Thymus (tissue), 11 donors: ENCODE measurements at regions not wholly inside any gene's neighbourhood (a gene's known extent, or its start where the extent isn't known, plus 50 kb on each side); places are given as distances from the start of the nearest gene placed in this dataset.

Experiments used
- DNase-seq, 9 donors: peaks; one replicate each; pipeline ENCODE4 v3.0.0-alpha.2; 2013; ENCODE audit warnings: low spot score in 9 of 9, low read depth in 6 of 9, missing footprints in 1 of 9
- H3K27ac ChIP-seq, 2 donors: one replicate each; pipeline ENCODE4 v1.5.1; 2013; ENCODE audit warnings: control low read depth in 1 of 2, low read depth in 1 of 2, low read length in 1 of 2, mild to moderate bottlenecking in 1 of 2, moderate library complexity in 1 of 2
- H3K27me3 ChIP-seq, 2 donors: one replicate each; pipeline ENCODE4 v1.5.1; 2013; ENCODE audit warnings: low read length in 1 of 2; ENCODE audit not compliant: control insufficient read depth in 2 of 2, insufficient read depth in 1 of 2
- H3K36me3 ChIP-seq, 2 donors: one replicate each; pipeline ENCODE4 v1.5.1; 2013; ENCODE audit warnings: low read length in 1 of 2, mild to moderate bottlenecking in 1 of 2, moderate library complexity in 1 of 2; ENCODE audit not compliant: control insufficient read depth in 2 of 2, insufficient read depth in 2 of 2
- H3K4me1 ChIP-seq, 2 donors: one replicate each; pipeline ENCODE4 v1.5.1; 2013; ENCODE audit warnings: low read length in 2 of 2; ENCODE audit not compliant: control insufficient read depth in 2 of 2, insufficient read depth in 2 of 2
- H3K4me3 ChIP-seq, 2 donors: one replicate each; pipeline ENCODE4 v1.5.1; 2013; ENCODE audit warnings: low read length in 2 of 2, control low read depth in 1 of 2, mild to moderate bottlenecking in 1 of 2
- H3K9me3 ChIP-seq, 2 donors: one replicate each; pipeline ENCODE4 v1.5.1; 2013; ENCODE audit warnings: low read length in 1 of 2, mild to moderate bottlenecking in 1 of 2; ENCODE audit not compliant: control insufficient read depth in 2 of 2, insufficient read depth in 1 of 2
- WGBS: extraction: QIAGEN DNeasy Blood & Tissue Kit; methylation state at CpG from one replicate; pipeline ENCODE4 v1.1.7; 2013; 5-methylcytosine and 5-hydroxymethylcytosine counted together
- donor health status: healthy.

- DNase-seq: no peak
- Histone ChIP-seq H3K4me3 (no peak overlapping the region), H3K4me1 (no peaks in the 10 kb centered on the region), H3K36me3 (no peaks in the 10 kb centered on the region), H3K27ac (no peak overlapping the region), H3K9me3 (no peaks in the 10 kb centered on the region), H3K27me3 (no peaks in the 10 kb centered on the region)
- WGBS: 46% methylated on average over 1 of the region's 1 CpG
These were observed 101.9 kb downstream of the DIRAS2 start for GRCh38 chr9:90540734-90541133.

DNA sequence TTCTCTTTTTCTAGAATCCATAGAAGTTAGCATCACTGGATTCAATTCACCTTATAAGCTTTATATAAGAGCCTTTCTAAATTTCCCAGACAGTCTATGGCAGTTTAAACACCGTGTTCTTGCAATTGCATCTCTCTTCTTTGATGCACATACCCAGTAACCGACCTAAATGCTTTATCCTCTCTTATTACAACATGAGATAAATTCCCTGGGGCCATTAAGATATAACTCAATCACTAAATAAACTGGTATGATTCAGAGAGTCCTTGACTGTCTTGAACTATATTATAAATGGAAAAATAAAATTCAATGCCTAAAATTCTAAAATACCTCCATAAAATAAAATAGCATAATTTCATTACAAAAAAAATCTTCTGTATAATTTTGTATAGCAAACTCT lies 98.1 kb downstream of the DIRAS2 start:
- no peak for DNase-seq
- WGBS: 94% methylated on average over 2 of the region's 2 CpGs

DNA sequence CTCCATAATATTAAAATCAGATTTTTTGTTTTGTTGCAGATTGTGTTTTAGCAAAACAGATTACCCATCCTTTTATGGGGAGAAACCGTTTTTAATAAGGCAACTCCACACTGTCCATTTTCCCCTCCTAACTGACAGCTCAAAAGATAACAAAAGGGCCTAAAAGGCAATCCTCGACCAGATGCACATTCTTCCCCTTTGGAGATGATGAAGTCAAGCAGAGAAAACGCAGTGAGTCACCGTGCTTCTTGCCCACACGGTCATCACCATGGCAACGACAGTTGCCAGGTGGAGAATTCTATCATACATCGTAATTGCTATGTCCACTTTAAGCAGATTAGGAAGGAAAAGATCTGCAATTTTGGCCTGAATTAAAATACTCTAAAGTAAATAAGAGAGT lies 96.4 kb downstream of the DIRAS2 start:
- Histone ChIP-seq H3K27ac (no peak overlapping the region), H3K27me3 (no peaks in the 10 kb centered on the region), H3K9me3 (no peaks in the 10 kb centered on the region), H3K4me1 (no peaks in the 10 kb centered on the region), H3K4me3 (no peak overlapping the region), H3K36me3 (no peaks in the 10 kb centered on the region)
- WGBS: 85% methylated on average over 7 of the region's 7 CpGs
- no peak for DNase-seq

More for the DNA sequence above, 98.1 kb downstream of the DIRAS2 start:
- Histone ChIP-seq H3K4me3 (no peak overlapping the region), H3K27ac (no peak overlapping the region), H3K36me3 (no peaks in the 10 kb centered on the region), H3K9me3 (no peaks in the 10 kb centered on the region), H3K27me3 (no peaks in the 10 kb centered on the region), H3K4me1 (no peaks in the 10 kb centered on the region)

- Histone ChIP-seq H3K27me3 (no peaks in the 10 kb centered on the region), H3K27ac (no peak overlapping the region), H3K4me3 (no peak overlapping the region), H3K4me1 (no peaks in the 10 kb centered on the region), H3K36me3 (no peaks in the 10 kb centered on the region), H3K9me3 (no peaks in the 10 kb centered on the region)
- no peak for DNase-seq
- 96% methylated on average over 2 of the region's 2 CpGs for WGBS
These were observed 94.7 kb downstream of the DIRAS2 start for GRCh38 chr9:90547896-90548295.

GRCh38 chr9:90552317-90552716 lies 90.3 kb downstream of the DIRAS2 start:
- DNase-seq: no peak
- Histone ChIP-seq H3K4me1 (no peaks in the 10 kb centered on the region), H3K4me3 (no peak overlapping the region), H3K36me3 (no peaks in the 10 kb centered on the region), H3K27me3 (no peaks in the 10 kb centered on the region), H3K27ac (no peak overlapping the region), H3K9me3 (no peaks in the 10 kb centered on the region)
- WGBS: 68% methylated on average over 1 of the region's 1 CpG

DNA sequence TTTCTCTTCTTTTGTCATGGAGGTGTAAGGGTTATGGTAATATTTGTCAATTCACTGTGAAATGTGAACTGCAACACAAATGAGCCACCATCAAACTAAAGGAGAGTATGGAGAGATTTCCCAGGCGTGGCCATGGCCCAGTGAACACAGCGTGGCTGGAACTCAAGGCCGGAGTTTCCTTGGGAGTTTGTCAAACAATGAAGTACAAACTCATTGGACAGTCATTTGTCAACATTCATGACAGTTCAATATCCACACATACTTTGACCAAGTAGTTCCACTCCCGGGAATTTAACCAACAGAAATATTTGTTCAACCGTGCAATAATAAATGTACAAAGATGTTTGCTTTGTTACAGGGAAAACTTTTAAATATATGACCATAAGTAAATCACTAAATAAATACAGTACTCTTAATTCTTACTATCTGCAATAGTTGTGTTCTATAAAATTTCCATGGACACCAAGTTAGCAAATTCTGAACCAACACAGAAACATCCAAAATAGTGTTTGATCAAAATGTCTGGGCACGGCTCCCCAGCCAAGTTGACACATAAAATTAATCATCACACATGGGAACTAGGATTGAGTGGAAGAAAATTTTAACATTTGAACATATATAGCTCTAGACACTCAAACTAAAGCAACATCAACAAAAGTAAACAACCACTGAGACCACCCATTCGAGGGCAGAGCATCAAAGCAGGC lies 87.1 kb downstream of the DIRAS2 start:
- no peaks in the 10 kb centered on the region for H3K9me3 ChIP-seq
- no peak for DNase-seq
- H3K4me1 ChIP-seq: no peaks in the 10 kb centered on the region
- H3K27ac ChIP-seq: no peak overlapping the region
- H3K27me3 ChIP-seq: no peaks in the 10 kb centered on the region
- no peaks in the 10 kb centered on the region for H3K36me3 ChIP-seq
- 89% methylated on average over 7 of the region's 7 CpGs for WGBS
- no peak overlapping the region for H3K4me3 ChIP-seq

GRCh38 chr9:90556897-90557675 lies 85.5 kb downstream of the DIRAS2 start:
- 94% methylated on average over 5 of the region's 5 CpGs for WGBS
- DNase-seq: no peak
- no peaks in the 10 kb centered on the region for H3K4me1 ChIP-seq
- no peaks in the 10 kb centered on the region for H3K36me3 ChIP-seq
- no peak overlapping the region for H3K27ac ChIP-seq
- no peaks in the 10 kb centered on the region for H3K27me3 ChIP-seq
- no peak overlapping the region for H3K4me3 ChIP-seq
- no peaks in the 10 kb centered on the region for H3K9me3 ChIP-seq

DNA sequence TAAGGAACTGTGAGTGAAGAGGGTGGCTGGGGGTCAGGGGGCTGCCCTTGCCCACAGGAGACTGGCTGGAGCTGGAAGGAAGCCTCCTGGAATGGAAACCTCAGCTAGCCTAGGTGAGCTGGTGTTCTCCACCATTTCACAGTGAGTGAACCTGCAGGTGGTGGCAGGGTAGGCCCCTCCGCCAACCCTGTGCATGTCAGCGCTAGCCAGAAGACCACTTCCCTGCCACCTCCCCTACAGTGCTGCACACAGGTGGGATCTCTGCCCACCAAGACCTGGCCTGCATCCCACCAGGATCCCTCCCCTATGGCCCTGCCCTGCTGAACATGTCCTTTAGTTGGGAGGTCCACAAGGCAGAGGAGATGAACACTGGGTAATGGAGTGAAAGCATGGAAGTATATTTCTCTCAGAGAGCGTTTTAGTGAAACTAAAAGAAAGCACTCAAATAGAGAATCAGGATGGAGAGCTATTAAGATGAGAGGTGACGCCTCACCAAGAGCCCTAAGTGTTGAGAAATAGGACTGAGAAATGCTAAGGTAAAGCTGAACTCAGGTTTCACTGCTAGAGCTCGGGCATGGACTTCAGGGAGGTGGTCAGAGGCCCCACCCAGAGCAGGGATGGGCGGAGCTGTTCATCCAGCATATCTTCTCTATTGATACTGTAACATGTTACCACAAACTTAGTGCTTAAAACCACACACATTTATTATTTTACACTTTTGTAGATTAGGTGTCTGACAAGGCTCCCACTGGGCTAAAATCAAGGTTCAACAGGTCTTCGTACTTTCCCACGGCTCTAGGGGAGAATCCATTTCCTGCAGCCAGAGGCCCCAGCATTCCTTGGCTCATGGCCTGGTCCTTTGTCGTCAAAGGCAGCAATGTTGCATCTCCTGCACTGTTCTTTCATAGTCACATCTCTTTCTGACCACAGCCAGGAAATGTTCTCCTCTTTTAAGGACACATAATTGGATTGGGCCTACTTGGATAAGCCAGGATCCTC lies 83.2 kb downstream of the DIRAS2 start:
- H3K27ac ChIP-seq: no peak overlapping the region
- no peaks in the 10 kb centered on the region for H3K4me1 ChIP-seq
- no peak overlapping the region for H3K4me3 ChIP-seq
- no peaks in the 10 kb centered on the region for H3K27me3 ChIP-seq
- DNase-seq: no peak
- 94% methylated on average over 9 of the region's 9 CpGs for WGBS
- no peaks in the 10 kb centered on the region for H3K36me3 ChIP-seq
- H3K9me3 ChIP-seq: no peaks in the 10 kb centered on the region
